ENCODE measurements at regions not wholly inside any gene's neighbourhood (a gene's known extent, or its start where the extent isn't known, plus 50 kb on each side); places are given as distances from the start of the nearest gene placed in this dataset.

DNA sequence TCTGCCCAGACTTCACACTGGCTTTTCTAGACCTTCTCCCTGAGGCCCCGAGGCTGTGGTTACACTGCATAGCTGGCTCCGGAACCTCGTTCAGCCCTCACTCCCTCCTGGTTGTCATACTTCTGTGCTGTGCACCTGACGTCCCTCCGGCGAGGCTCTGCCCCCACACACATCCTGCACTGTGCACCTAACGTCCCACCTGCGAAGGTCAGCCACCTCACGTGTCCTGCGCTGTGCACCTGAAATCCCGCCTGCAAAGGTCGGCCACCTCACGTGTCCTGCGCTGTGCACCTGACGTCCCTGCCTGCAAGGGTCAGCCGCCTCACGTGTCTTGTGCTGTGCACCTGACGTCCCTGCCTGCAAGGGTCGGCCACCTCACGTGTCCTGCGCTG, 111.0 kb upstream of the FRMD1 start:
- WGBS (ENCODE audit: insufficient coverage): 94% methylated on average over 20 of the region's 21 CpGs
- TF ChIP-seq, protein P1, sequence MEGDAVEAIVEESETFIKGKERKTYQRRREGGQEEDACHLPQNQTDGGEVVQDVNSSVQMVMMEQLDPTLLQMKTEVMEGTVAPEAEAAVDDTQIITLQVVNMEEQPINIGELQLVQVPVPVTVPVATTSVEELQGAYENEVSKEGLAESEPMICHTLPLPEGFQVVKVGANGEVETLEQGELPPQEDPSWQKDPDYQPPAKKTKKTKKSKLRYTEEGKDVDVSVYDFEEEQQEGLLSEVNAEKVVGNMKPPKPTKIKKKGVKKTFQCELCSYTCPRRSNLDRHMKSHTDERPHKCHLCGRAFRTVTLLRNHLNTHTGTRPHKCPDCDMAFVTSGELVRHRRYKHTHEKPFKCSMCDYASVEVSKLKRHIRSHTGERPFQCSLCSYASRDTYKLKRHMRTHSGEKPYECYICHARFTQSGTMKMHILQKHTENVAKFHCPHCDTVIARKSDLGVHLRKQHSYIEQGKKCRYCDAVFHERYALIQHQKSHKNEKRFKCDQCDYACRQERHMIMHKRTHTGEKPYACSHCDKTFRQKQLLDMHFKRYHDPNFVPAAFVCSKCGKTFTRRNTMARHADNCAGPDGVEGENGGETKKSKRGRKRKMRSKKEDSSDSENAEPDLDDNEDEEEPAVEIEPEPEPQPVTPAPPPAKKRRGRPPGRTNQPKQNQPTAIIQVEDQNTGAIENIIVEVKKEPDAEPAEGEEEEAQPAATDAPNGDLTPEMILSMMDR (IDR thresholded peaks at IDR 0.05): no peak
- Histone ChIP-seq H3K79me2 (ENCODE audit: insufficient read depth, low read length) (no peaks in the 10 kb centered on the region), H3K27me3 (ENCODE audit: control insufficient read depth in 2 of 2, insufficient read depth in 2 of 2, low read length in 2 of 2) (no peaks in the 10 kb centered on the region), H3K4me1 (ENCODE audit: control insufficient read depth in 1 of 2, insufficient read depth in 2 of 2, low read length in 2 of 2) (no peaks in the 10 kb centered on the region), H3K9me3 (replicated peaks in 1 of 2; ENCODE audit: control insufficient read depth in 1 of 2, insufficient read depth in 1 of 2, low read length in 2 of 2) (peaks cover 0 to 3% of the 10 kb centered on the region in 2 donors), H3K27ac (ENCODE audit: low read depth in 1 of 2, low read length in 2 of 2) (no peak overlapping the region), H4K20me1 (ENCODE audit: insufficient read depth, low read length) (no peaks in the 10 kb centered on the region), H3K4me3 (replicated peaks in 1 of 3; ENCODE audit: low read depth in 2 of 3, low read length in 3 of 3) (no peak overlapping the region), H3K9ac (ENCODE audit: insufficient read depth, low read length, poor library complexity, severe bottlenecking) (no peak overlapping the region), H3K36me3 (replicated peaks in 1 of 2; ENCODE audit: control insufficient read depth in 1 of 2, insufficient read depth in 2 of 2, low read length in 2 of 2) (no peaks in the 10 kb centered on the region), H3K4me2 (replicated peaks; ENCODE audit: extremely low read depth, low read length, poor library complexity, severe bottlenecking) (no peak overlapping the region), H2AFZ (ENCODE audit: insufficient read depth, low read depth, low read length, poor library complexity, severe bottlenecking) (no peak overlapping the region)
- Mint-ChIP-seq H3K36me3 (no peaks in the 10 kb centered on the region), H3K27ac (no peak overlapping the region), H3K4me1 (no peaks in the 10 kb centered on the region), H3K4me3 (no peak overlapping the region), H3K9me3 (peaks cover 0 to 12% (median 2%) of the 10 kb centered on the region in 7 donors), H3K27me3 (ENCODE audit: low read depth in 3 of 3) (peaks cover 3 to 8% (median 4%) of the 10 kb centered on the region in 3 donors)
- DNase-seq: no peak
- intact Hi-C loops (cut with micrococcal nuclease): no loop called here

DNA sequence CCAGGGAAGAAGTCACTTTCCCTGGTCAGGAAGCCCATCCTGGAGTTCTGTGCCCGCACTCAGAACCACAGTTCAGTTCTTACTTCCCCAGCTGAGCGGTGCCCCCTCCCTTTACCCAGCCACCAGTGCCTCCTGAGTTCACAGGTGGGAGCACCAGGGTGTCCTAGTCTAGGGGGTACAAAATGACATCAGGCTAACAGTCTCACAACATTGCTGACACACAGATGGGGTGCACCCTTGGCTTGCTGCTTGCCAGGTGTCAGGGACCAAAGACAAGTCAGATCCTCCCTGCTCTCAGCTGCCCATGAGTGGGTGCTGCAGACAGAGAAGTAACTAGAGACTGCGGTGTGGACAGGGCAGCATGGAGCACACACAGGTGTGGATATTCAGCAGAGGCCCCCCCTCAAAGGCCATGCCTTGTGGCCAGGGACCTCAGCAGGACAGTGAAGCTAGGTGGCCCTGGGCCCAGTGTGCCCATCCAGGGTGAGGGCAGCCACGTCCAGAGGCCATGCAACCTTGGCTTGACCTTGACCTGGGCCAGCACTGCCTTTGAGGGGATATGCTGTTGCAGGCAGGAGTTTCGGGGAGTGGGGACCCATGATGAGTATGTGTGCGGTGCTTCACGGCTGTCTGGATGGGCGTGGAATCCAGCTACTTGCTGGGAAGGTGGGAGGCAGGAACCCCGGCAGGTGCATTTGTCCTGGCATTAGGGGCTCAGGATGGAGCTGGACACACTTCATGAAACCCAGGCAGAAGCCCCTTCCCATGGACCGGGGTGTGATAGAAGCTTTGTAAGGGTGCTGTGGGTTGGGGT, 110.4 kb upstream of the FRMD1 start:
- peaks cover 3 to 5% (median 4%) of the 10 kb centered on the region in 3 donors for H3K27me3 Mint-ChIP-seq (ENCODE audit: low read depth in 3 of 3)
- no peaks in the 10 kb centered on the region for H3K36me3 ChIP-seq (replicated peaks in 1 of 2; ENCODE audit: control insufficient read depth in 1 of 2, insufficient read depth in 2 of 2, low read length in 2 of 2)
- H3K4me3 Mint-ChIP-seq: no peak overlapping the region
- DNase-seq: no peak
- no peaks in the 10 kb centered on the region for H3K79me2 ChIP-seq (ENCODE audit: insufficient read depth, low read length)
- H4K20me1 ChIP-seq (ENCODE audit: insufficient read depth, low read length): no peaks in the 10 kb centered on the region
- intact Hi-C loops (cut with micrococcal nuclease): no loop called here
- peaks cover 0 to 3% of the 10 kb centered on the region in 2 donors for H3K9me3 ChIP-seq (replicated peaks in 1 of 2; ENCODE audit: control insufficient read depth in 1 of 2, insufficient read depth in 1 of 2, low read length in 2 of 2)
- H3K27me3 ChIP-seq (ENCODE audit: control insufficient read depth in 2 of 2, insufficient read depth in 2 of 2, low read length in 2 of 2): no peaks in the 10 kb centered on the region
- peaks cover 0 to 12% (median 2%) of the 10 kb centered on the region in 7 donors for H3K9me3 Mint-ChIP-seq
- no peak overlapping the region for H3K4me2 ChIP-seq (replicated peaks; ENCODE audit: extremely low read depth, low read length, poor library complexity, severe bottlenecking)
- no peaks in the 10 kb centered on the region for H3K4me1 ChIP-seq (ENCODE audit: control insufficient read depth in 1 of 2, insufficient read depth in 2 of 2, low read length in 2 of 2)
- H3K27ac ChIP-seq (ENCODE audit: low read depth in 1 of 2, low read length in 2 of 2): no peak overlapping the region
- H3K9ac ChIP-seq (ENCODE audit: insufficient read depth, low read length, poor library complexity, severe bottlenecking): no peak overlapping the region
- TF ChIP-seq, protein P1 (IDR thresholded peaks at IDR 0.05): no peak
- no peak overlapping the region for H3K4me3 ChIP-seq (replicated peaks in 1 of 3; ENCODE audit: low read depth in 2 of 3, low read length in 3 of 3)
- no peak overlapping the region for H3K27ac Mint-ChIP-seq
- no peaks in the 10 kb centered on the region for H3K4me1 Mint-ChIP-seq
- 87% methylated on average over 6 of the region's 10 CpGs for WGBS (ENCODE audit: insufficient coverage)
- H2AFZ ChIP-seq (ENCODE audit: insufficient read depth, low read depth, low read length, poor library complexity, severe bottlenecking): no peak overlapping the region
- H3K36me3 Mint-ChIP-seq: no peaks in the 10 kb centered on the region

Data from CD14-positive monocyte (primary cell).